ENCODE measurements at regions not wholly inside any gene's neighbourhood (a gene's known extent, or its start where the extent isn't known, plus 50 kb on each side); places are given as distances from the start of the nearest gene placed in this dataset.
"Not testable (repeated sequence)": the region's sequence is repeated elsewhere in the genome, so short reads cannot be mapped to it uniquely, and the experiment has no call there.

DNA sequence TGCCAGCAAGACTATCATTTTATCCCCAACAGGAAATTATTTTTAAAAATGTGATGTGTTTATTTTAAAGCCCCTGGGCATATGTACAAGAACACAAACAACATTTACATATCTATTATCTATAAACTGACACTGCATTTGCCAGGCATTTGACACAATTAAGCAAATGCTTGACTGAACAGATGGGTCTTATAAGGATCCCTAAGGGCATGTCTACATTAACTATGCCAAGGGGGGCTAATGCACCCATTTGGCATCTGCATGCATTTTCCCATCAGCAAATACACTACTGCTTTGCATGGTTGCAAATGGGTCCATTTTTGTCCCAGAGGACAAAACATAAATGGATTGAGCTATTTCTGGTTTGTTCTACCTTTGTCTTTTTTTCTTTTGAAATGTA, 884.8 kb upstream of the B3GALT2 start:
- Mint-ChIP-seq H3K36me3 (ENCODE audit: low read depth) (no peaks in the 10 kb centered on the region), H3K9me3 (no peaks in the 10 kb centered on the region), H3K4me3 (no peak overlapping the region), H3K27ac (no peak overlapping the region), H3K27me3 (no peaks in the 10 kb centered on the region), H3K4me1 (no peaks in the 10 kb centered on the region)
- CTCF ChIA-PET, result no interaction called here
- POLR2A ChIA-PET, result no interaction called here
- no peak for DNase-seq

DNA sequence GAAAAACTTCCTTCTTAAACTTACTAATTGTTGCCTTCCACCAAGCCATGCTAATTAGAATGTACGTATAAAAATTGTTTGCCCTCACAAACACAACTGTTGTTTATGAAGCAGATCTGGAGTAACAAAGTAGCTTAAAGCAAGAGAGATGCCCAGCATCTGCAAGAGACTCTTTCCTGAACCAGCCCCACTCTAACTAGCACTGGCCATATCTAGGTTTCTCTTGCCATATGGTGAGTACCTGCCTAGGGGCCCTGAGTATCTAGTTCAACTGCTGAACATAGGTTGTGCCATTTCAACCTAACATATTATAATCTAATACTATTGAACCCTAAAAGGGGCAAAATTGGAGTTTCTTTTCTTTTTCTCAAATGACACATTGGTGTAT, 883.4 kb upstream of the B3GALT2 start:
- Mint-ChIP-seq H3K36me3 (ENCODE audit: low read depth) (no peaks in the 10 kb centered on the region), H3K27me3 (no peaks in the 10 kb centered on the region), H3K27ac (no peak overlapping the region), H3K4me3 (no peak overlapping the region), H3K9me3 (no peaks in the 10 kb centered on the region), H3K4me1 (no peaks in the 10 kb centered on the region)
- DNase-seq, result no peak
- POLR2A ChIA-PET, result no interaction called here
- CTCF ChIA-PET, result no interaction called here

DNA sequence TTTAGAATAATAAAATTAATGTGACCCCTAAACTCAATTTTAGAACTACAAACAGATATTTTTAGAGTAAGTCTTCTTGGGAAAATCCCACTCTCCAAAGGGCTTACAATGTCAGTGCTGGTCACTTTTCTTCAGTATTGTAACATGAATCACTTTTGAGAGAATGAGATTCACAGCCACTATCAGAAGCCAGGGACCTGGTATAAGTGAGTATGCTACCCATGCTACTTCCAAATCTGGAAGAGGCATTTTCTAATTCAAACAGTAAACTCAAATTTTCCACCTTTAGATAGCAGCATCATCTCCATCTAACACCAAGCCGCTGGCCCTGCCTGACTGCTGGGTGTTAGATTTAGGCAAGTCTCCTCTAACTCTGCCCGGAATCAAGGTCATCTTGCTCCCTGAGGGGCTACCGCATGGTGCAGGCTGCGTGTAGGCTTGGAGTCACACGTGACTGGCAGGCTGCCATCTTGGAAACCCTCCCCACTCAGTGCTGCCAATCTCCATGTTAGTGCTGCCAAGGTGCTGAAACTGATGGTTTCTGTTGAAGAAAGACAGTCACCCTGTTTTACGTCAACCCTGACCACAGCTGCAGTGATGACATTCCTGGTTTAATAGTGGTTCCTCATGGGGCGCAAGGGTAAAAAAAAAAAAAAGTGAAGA, 882.9 kb upstream of the B3GALT2 start:
- Mint-ChIP-seq H3K27me3 (no peaks in the 10 kb centered on the region), H3K9me3 (no peaks in the 10 kb centered on the region), H3K36me3 (ENCODE audit: low read depth) (no peaks in the 10 kb centered on the region), H3K4me1 (no peaks in the 10 kb centered on the region), H3K4me3 (no peak overlapping the region), H3K27ac (no peak overlapping the region)
- no peak for DNase-seq
- POLR2A ChIA-PET, result no interaction called here
- CTCF ChIA-PET, result no interaction called here

DNA sequence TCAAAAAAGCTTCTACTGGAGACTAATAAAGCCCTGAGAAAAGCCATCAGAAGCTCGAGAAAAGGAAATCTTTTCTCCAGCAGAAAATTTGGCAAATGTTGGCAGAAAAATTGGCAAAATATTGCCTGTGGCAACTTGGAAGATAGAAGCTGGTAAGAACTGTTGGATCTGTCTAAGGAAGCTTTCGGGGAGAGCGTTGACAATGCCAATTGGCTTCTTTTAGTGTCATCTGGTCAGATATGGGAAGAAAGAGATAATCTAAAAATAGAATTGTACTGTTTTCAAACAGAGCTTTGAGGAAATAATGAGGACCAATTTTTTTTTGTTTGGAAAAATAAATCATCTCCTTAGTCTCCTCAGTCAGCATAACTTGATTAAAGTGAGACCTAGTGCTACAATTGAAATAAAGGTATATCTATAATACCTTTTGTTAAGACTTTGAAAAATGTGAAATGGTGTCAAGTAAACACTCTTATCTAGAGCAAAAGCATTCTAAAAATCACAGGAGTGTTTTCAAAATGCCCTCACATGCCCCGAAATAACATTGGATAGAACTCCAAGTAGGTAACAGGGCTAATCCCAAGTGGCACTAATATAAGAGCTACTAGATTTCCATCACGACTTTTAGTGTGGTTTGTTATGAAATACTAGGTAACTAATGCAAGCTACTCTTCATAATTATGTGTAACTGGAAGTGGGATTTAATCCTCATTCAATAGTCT, 882.2 kb upstream of the B3GALT2 start:
- Mint-ChIP-seq H3K36me3 (ENCODE audit: low read depth) (no peaks in the 10 kb centered on the region), H3K27me3 (no peaks in the 10 kb centered on the region), H3K27ac (no peak overlapping the region), H3K4me1 (no peaks in the 10 kb centered on the region), H3K9me3 (no peaks in the 10 kb centered on the region), H3K4me3 (no peak overlapping the region)
- POLR2A ChIA-PET, result no interaction called here
- no peak for DNase-seq
- CTCF ChIA-PET, result no interaction called here

DNA sequence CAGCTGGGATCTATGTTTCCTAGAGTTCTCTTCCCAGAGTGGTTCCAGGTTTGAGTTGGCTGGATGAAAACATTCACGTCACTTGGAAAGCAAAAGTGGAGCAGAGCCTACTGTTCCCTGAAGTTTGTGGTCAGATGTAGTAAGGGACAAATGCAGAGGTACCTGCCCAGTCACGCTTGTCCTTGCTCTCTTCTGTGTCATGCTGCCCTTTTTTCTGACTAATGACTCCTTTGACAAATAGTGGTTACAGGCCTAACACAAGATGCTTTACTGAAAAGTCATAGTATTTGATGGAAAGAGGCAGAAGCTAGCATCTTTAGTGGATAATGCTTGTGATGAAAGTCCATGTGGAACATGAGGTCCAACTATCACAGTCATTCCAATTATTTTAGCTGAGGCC, 881.4 kb upstream of the B3GALT2 start:
- Mint-ChIP-seq H3K36me3 (ENCODE audit: low read depth) (no peaks in the 10 kb centered on the region), H3K9me3 (no peaks in the 10 kb centered on the region), H3K4me3 (no peak overlapping the region), H3K4me1 (no peaks in the 10 kb centered on the region), H3K27me3 (no peaks in the 10 kb centered on the region), H3K27ac (no peak overlapping the region)
- CTCF ChIA-PET, result no interaction called here
- POLR2A ChIA-PET, result no interaction called here
- DNase-seq, result no peak

DNA sequence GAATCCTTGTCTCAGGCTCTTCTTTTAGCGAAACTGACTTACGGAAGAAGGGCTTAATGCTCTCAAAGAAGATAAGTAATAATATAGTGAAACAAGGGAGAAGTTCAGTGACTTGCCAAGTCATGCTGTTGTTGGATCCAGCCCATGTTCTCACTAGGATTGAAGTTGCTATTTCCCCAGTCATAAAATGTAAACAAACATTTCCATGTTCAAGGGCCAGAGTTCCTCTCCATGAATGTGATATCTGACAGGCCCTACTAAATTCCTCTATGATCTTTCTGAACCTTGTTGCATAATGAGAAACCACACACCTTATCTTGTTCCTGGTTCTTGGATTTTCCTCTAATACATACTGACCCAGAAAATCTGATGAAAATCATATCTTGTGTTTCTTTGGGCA, 876.5 kb upstream of the B3GALT2 start:
- Mint-ChIP-seq H3K9me3 (peaks cover 12% of the 10 kb centered on the region), H3K4me3 (no peak overlapping the region), H3K27me3 (no peaks in the 10 kb centered on the region), H3K4me1 (peaks cover 12% of the 10 kb centered on the region), H3K36me3 (ENCODE audit: low read depth) (peaks cover 15% of the 10 kb centered on the region), H3K27ac (no peak overlapping the region)
- DNase-seq, result no peak
- CTCF ChIA-PET, result no interaction called here
- POLR2A ChIA-PET, result no interaction called here

DNA sequence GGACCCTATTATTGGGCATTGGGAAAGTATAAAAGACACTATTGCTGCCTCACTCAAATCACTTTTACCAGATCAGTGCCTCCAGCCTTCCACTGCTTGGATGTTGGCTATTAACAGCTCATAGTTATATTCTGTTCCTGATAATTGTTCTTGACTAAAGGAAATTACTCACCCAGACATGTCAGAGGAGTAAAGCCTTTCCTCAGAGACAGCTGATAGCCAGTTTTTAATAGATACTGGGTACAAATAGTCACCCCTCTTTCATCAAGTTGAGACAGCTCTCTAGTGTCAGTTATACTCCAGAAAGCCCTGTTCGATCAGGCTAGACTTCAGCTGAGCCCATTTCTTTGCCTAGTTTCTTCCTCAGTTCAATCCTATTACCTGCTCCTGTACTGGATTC, 876.1 kb upstream of the B3GALT2 start:
- Mint-ChIP-seq H3K27me3 (no peaks in the 10 kb centered on the region), H3K36me3 (ENCODE audit: low read depth) (peaks cover 15% of the 10 kb centered on the region), H3K9me3 (peaks cover 12% of the 10 kb centered on the region), H3K4me3 (no peak overlapping the region), H3K27ac (no peak overlapping the region), H3K4me1 (peaks cover 12% of the 10 kb centered on the region)
- ChIA-PET POLR2A (no interaction called here), CTCF (no interaction called here)
- DNase-seq, result no peak

DNA sequence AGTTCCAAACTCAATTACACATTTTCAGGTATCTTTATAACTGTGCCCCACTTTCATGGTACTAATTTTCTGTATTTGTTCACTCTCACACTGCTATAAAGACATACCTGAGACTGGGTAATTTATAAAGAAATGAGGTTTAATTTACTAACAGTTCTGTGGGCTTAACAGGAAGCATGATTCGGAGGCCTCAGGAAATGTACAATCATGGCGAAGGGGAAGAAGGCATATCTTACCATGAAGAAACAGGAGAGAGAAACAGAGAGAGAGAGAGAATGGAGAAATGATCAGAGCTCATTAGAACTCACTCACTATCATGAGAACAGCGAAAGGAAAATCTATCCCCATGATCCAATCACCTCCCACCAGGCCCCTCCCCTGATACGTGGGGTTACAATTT, 874.1 kb upstream of the B3GALT2 start:
- DNase-seq, result no peak
- Mint-ChIP-seq H3K27me3 (no peaks in the 10 kb centered on the region), H3K4me1 (peaks cover 20% of the 10 kb centered on the region), H3K4me3 (no peak overlapping the region), H3K27ac (no peak overlapping the region), H3K36me3 (ENCODE audit: low read depth) (peaks cover 15% of the 10 kb centered on the region), H3K9me3 (peaks cover 12% of the 10 kb centered on the region)
- ChIA-PET CTCF (no interaction called here), POLR2A (no interaction called here)

DNA sequence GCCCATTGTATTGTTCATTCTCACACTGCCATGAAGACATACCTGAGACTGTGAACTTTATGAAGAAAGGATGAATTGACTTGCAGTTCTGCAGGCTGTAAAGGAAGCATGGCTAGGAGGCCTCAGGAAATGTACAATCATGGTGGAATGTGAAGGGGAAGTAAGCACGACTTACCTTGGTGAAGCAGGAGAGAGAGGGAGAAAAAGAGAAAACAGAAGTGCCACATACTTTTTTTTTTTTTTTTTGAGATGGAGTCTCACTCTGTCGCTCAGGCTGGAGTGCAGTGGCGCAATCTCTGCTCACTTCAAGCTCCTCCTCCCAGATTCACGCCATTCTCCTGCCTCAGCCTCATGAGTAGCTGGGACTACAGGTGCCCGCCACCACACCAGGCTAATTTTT, 871.9 kb upstream of the B3GALT2 start:
- H3K4me1 Mint-ChIP-seq, result peaks cover 20% of the 10 kb centered on the region
- H3K27ac Mint-ChIP-seq, POLR2A ChIA-PET, DNase-seq, H3K27me3 Mint-ChIP-seq, H3K4me3 Mint-ChIP-seq, CTCF ChIA-PET: not testable (repeated sequence)
- H3K9me3 Mint-ChIP-seq, result peaks cover 12% of the 10 kb centered on the region
- H3K36me3 Mint-ChIP-seq (ENCODE audit: low read depth), result peaks cover 15% of the 10 kb centered on the region

DNA sequence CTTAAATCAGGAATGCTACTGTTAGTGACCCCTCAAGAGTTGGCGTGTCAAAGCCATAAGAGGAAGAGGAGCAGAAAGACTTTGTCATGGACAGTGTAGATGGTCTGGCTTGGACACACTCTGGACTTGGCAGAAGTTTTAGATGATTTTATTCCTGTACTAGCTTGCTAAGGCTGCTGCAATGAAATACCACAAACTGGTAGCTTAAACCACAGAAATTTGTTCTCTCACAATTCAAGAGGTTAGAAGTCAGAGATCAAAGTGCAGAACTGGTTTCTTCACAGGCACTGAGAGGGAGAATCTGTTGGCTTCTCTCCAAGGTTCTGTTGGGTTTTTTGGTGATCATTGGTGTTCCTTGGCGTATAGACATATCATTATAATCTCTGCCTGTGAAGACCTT, 869.8 kb upstream of the B3GALT2 start:
- Mint-ChIP-seq H3K4me3 (no peak overlapping the region), H3K36me3 (ENCODE audit: low read depth) (peaks cover 15% of the 10 kb centered on the region), H3K9me3 (peaks cover 9% of the 10 kb centered on the region), H3K27ac (peak overlapping the region; percentile 8), H3K27me3 (no peaks in the 10 kb centered on the region), H3K4me1 (peaks cover 31% of the 10 kb centered on the region)
- ChIA-PET CTCF (no interaction called here), POLR2A (no interaction called here)
- no peak for DNase-seq

DNA sequence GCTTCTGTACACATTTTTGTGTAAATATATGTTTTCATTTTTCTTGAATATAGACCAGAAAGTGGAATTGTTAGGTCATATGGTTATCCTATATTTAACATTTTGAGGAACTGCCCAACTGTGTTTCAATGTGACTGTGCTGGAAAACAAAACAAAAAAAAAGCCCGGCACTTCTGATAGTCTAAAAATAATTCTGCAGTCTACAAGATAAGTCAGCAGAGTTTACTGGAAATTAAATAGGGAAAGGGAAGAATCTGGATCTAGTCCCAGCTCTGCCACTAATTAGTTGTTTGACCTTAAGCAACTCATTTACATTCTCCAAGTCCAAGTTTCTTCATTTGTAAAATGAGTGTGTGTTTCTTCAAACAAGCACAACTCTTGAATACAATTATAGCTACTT, 869.1 kb upstream of the B3GALT2 start:
- Mint-ChIP-seq H3K4me1 (peaks cover 25% of the 10 kb centered on the region), H3K4me3 (no peak overlapping the region), H3K9me3 (peaks cover 7% of the 10 kb centered on the region), H3K27ac (no peak overlapping the region), H3K27me3 (no peaks in the 10 kb centered on the region), H3K36me3 (ENCODE audit: low read depth) (peaks cover 12% of the 10 kb centered on the region)
- CTCF ChIA-PET, result interaction anchor here (0.6 kb wide), 1 partner anchor 354 kb away, joined by 3 read pairs; no protein-coding TSS in a partner anchor
- POLR2A ChIA-PET, result no interaction called here
- DNase-seq, result no peak

DNA sequence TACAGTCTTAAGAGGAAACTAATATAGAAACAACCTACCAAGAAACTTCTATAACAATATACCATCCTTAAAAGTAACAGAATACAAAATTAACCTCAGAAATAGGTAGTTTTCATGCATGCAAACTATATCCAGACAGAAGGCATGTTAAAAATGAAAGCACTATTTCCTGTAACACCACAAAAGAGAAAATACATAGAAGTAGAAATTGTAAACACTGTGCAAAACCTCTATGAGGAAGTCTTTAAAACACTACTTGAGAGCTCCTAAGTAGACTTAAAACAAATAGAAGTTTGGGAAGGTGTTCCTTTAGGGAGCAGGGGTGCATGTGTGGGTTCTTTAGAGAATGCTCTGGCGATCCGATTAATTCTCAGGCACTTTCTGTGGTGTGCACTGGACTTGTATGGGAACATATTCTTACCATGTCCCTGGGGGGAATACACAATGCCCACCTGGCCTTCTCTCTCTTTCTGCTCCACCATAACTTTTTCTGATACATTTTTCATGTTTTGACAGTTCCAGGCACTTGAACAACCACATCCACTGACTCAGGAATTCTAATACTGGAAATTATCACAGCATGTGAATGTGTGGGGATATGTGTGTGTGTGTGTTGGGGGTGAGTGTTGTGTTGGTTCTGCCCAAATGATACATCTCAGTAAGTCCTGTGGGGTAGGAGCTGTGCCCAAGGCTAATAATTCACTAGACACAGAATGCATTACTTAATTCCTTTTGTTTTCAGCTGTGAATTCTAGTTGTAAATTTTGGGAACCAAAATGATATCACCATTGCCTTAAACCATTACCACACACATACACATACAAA, 866.3 kb upstream of the B3GALT2 start:
- H3K4me3 Mint-ChIP-seq, result peak overlapping the region; percentile 6
- no peaks in the 10 kb centered on the region for H3K27me3 Mint-ChIP-seq
- H3K4me1 Mint-ChIP-seq, result peaks cover 20% of the 10 kb centered on the region
- no peak for DNase-seq
- H3K36me3 Mint-ChIP-seq (ENCODE audit: low read depth), result no peaks in the 10 kb centered on the region
- ChIA-PET POLR2A (no interaction called here), CTCF (no interaction called here)
- H3K27ac Mint-ChIP-seq, result peak overlapping the region; percentile 72
- no peaks in the 10 kb centered on the region for H3K9me3 Mint-ChIP-seq

DNA sequence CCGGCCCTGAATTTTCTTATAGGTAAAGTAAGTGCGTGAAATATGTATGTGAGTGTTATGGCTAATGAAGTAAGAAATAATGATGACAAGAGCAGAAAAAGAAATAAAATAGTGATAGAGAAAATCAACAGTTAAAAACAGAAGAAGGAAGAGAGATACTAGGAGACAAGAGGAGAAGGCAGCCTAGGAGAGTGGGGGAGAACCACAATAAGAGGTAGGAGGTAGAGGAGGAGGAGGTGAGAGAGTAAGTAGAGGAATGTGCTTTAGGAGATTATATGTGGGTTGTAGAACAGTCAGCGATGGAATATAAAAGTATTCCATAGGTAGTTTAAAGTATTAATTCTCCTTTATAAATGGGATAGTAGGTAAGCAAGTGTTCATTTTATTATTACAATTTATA, 861.5 kb upstream of the B3GALT2 start:
- ChIA-PET POLR2A (no interaction called here), CTCF (no interaction called here)
- no peak overlapping the region for H3K27ac Mint-ChIP-seq
- peaks cover 6% of the 10 kb centered on the region for H3K9me3 Mint-ChIP-seq
- H3K36me3 Mint-ChIP-seq (ENCODE audit: low read depth), result no peaks in the 10 kb centered on the region
- no peak overlapping the region for H3K4me3 Mint-ChIP-seq
- no peak for DNase-seq
- H3K4me1 Mint-ChIP-seq, result peaks cover 11% of the 10 kb centered on the region
- no peaks in the 10 kb centered on the region for H3K27me3 Mint-ChIP-seq

DNA sequence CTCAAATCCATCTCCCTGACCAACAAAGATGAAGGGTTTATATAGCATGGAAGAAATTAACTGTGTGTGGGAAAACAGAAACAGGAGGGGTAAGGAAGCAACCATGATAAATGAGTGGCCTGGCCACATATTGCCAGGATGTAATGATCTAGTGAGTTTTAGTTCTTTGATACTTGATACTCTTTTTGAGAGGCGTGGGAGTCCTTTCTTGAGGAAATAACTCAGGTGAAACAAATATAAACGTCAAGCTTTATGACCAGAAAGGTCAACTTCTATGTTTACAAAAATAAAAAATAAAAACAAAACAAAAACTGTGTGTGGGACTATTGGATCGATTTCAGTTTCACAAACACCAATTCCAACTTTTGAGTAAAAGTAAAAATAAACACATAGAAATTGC, 860.8 kb upstream of the B3GALT2 start:
- peaks cover 4% of the 10 kb centered on the region for H3K4me1 Mint-ChIP-seq
- POLR2A ChIA-PET, result no interaction called here
- H3K27me3 Mint-ChIP-seq, result no peaks in the 10 kb centered on the region
- H3K9me3 Mint-ChIP-seq, result peaks cover 6% of the 10 kb centered on the region
- CTCF ChIA-PET, result no interaction called here
- H3K4me3 Mint-ChIP-seq, result no peak overlapping the region
- no peak overlapping the region for H3K27ac Mint-ChIP-seq
- H3K36me3 Mint-ChIP-seq (ENCODE audit: low read depth), result no peaks in the 10 kb centered on the region
- no peak for DNase-seq
